ENCODE measurements at regions not wholly inside any gene's neighbourhood (a gene's known extent, or its start where the extent isn't known, plus 50 kb on each side); places are given as distances from the start of the nearest gene placed in this dataset.

DNA sequence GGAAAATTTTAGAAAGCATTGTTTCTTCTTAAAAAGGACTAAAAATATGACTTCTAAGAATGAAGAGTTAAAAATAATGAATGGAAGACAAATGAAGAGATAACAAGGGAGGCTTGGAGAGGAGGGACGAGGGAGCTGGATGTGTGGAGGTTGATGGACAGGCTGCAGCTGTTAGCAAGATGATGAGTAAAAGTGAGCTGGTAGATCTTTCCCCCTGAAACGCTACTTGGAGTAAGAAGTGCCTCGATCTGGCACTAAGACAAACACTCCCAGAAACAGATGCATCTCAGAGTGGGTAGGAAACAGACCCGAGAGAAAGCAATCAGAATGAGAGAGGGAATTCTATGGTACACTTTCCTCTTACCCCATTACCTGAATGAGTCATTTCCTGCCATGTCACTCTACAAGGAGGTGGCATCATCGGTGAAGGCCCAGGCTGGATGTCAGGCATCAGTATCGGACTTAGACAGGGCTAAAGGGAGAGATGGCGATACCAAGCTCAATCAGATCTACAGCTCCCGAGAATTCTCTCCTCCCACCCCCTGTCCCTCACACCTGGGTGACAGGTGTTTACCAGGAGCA, 154.1 kb upstream of the BMP2 start:
- no peak overlapping the region for H3K14ac ChIP-seq (ENCODE audit: insufficient read length)
- peak overlapping the region; percentile 40; the same call in 1 of the 2 replicates for H2AFZ ChIP-seq (ENCODE audit: low read length)
- H2BK15ac ChIP-seq (ENCODE audit: low read length): no peak overlapping the region
- H2BK12ac ChIP-seq (ENCODE audit: low read depth, low read length): no peak overlapping the region
- TF ChIP-seq TBP (IDR thresholded peaks at IDR 0.05; ENCODE audit: low read depth, low read length) (no peak), SIRT6 (IDR thresholded peaks at IDR 0.05; ENCODE audit: low read length) (no peak), NANOG (IDR thresholded peaks at IDR 0.05; ENCODE audit: insufficient read depth, low read depth, low read length, poor library complexity, severe bottlenecking) (no peak), SP4 (IDR thresholded peaks at IDR 0.05; ENCODE audit: low read length) (no peak), KDM5A (IDR thresholded peaks at IDR 0.05; ENCODE audit: low read length) (no peak), TEAD4 (IDR thresholded peaks at IDR 0.05; ENCODE audit: low read depth, low read length) (no peak), SIX5 (IDR thresholded peaks at IDR 0.05; ENCODE audit: low read depth, low read length) (no peak)
- DNase-seq (ENCODE audit: low read depth in 1 of 2, low spot score in 2 of 2): no peak
- H3K23ac ChIP-seq (ENCODE audit: insufficient read length): no peak overlapping the region
- H2BK20ac ChIP-seq (ENCODE audit: low read length): no peak overlapping the region
- no peak overlapping the region for H3K56ac ChIP-seq (replicated peaks; ENCODE audit: insufficient read length, low read depth, low read length)
- H3K4me3 ChIP-seq (ENCODE audit: extremely low read depth in 1 of 4, insufficient read depth in 2 of 4, low read depth in 3 of 4, low read length in 4 of 4): no peak overlapping the region
- H3K18ac ChIP-seq (ENCODE audit: extremely low read depth, low read length): no peak overlapping the region
- H4K8ac ChIP-seq (ENCODE audit: extremely low read depth, insufficient read depth, low read length): no peak overlapping the region
- H3K4ac ChIP-seq (replicated peaks; ENCODE audit: insufficient read length, low read depth, low read length): no peak overlapping the region
- ChIA-PET CTCF (ENCODE audit: partially characterized antibody) (interaction anchor here (0.7 to 2.3 kb wide), 3 partner anchors 12 to 417 kb away, joined by 4 read pairs; no protein-coding TSS in a partner anchor), POLR2A (ENCODE audit: partially characterized antibody) (no interaction called here)
- H3K27me3 ChIP-seq (replicated peaks in 1 of 4; ENCODE audit: control insufficient read depth in 3 of 4, extremely low read depth in 1 of 4, insufficient read depth in 3 of 4, low read length in 3 of 4): no peaks in the 10 kb centered on the region
- H3K36me3 ChIP-seq (ENCODE audit: control insufficient read depth in 2 of 4, insufficient read depth in 4 of 4, low read length in 3 of 4): no peaks in the 10 kb centered on the region
- H3K9ac ChIP-seq (replicated peaks in 1 of 4; ENCODE audit: extremely low read depth in 1 of 4, low read depth in 3 of 4, low read length in 3 of 4): no peak overlapping the region
- H4K91ac ChIP-seq (replicated peaks; ENCODE audit: insufficient read length, low read length): no peak overlapping the region
- no peaks in the 10 kb centered on the region for H3K9me3 ChIP-seq (ENCODE audit: insufficient read depth in 2 of 2, low read depth in 1 of 2, low read length in 1 of 2)
- H3K4me2 ChIP-seq (ENCODE audit: insufficient read depth in 1 of 2, low read depth in 2 of 2, low read length in 2 of 2): no peak overlapping the region
- no peak overlapping the region for H4K5ac ChIP-seq (ENCODE audit: insufficient read length, low read depth, low read length)
- WGBS, 2 experiments (ENCODE audit: extremely low coverage in 1 of 2, insufficient coverage in 1 of 2, insufficient read length in 1 of 2, insufficient replicate concordance in 2 of 2, low coverage in 1 of 2, low lambda C conversion rate in 2 of 2, missing lambda C conversion rate in 1 of 2): 82% methylated on average over 8 of the region's 8 CpGs; no CpG with 5 or more reads in 1 of the 2 experiments
- FAIRE-seq: no peak
- H3K23me2 ChIP-seq (ENCODE audit: low read depth, low read length): no peaks in the 10 kb centered on the region; the same call in 1 of the 2 replicates
- H3K79me1 ChIP-seq (ENCODE audit: low read depth, low read length): no peaks in the 10 kb centered on the region
- no peak overlapping the region for H2BK5ac ChIP-seq (ENCODE audit: low read depth, low read length)
- no peaks in the 10 kb centered on the region for H3K4me1 ChIP-seq (replicated peaks in 1 of 4; ENCODE audit: control insufficient read depth in 3 of 4, insufficient read depth in 4 of 4, low read length in 3 of 4)
- no peaks in the 10 kb centered on the region for H4K20me1 ChIP-seq (replicated peaks in 1 of 2; ENCODE audit: control insufficient read depth in 1 of 2, insufficient read depth in 2 of 2, low read length in 2 of 2)
- H2AK5ac ChIP-seq (ENCODE audit: low read depth, low read length): no peak overlapping the region
- no peaks in the 10 kb centered on the region for H3K79me2 ChIP-seq (ENCODE audit: control insufficient read depth in 1 of 2, insufficient read depth in 2 of 2, low read length in 2 of 2)
- no peak overlapping the region for H3K27ac ChIP-seq (ENCODE audit: low read depth, low read length)
- H2BK120ac ChIP-seq (replicated peaks; ENCODE audit: low read depth, low read length): no peak overlapping the region
